ENCODE measurements at regions not wholly inside any gene's neighbourhood (a gene's known extent, or its start where the extent isn't known, plus 50 kb on each side); places are given as distances from the start of the nearest gene placed in this dataset.

DNA sequence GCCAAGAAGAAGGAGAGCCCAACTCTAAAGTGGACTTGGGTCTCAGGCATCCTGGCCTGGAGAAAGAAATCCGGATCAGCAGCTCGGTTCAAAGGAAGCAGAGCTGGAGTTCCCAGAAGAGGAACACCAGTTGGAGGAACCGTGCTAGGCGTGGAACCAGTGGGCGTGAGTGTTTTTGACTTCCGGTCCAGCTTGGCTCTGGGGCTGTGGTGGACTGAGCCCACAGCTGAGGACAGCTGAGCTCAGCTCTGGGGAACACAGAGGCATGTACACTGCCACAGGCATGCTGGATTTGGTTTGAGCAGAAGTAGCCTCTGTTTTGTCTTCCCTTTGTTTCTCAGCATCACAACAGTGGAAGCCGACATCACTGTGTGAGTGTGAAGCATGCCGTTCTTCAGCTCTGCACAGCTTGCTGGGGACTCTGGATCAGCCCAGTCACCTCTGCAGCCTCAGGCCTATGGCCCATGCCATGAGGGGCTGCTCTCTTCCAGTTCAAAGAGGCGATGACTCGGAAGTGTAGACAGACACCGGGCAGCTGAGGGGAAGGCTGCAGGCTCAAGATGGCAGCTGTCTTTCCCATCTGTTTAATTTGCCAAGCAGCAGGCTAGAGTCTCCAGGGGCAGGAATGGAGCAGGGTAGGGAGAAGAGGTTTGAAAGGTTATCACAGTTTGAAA is 185.8 kb upstream of the UBE3A start:
- H3K23ac ChIP-seq (ENCODE audit: low read length), result no peak overlapping the region
- H3K27ac ChIP-seq (ENCODE audit: low read depth, low read length), result no peak overlapping the region
- no peak overlapping the region for H2BK15ac ChIP-seq (replicated peaks; ENCODE audit: low read depth)
- H4K8ac ChIP-seq (ENCODE audit: low read depth, low read length), result no peak overlapping the region
- DNase-seq, result no peak
- no CpG with 5 or more reads among the region's 11 CpGs for WGBS (ENCODE audit: extremely low coverage, insufficient coverage, low lambda C conversion rate)
- H3K36me3 ChIP-seq (ENCODE audit: control insufficient read depth, insufficient read depth, low read length), result no peaks in the 10 kb centered on the region
- no peaks in the 10 kb centered on the region for H3K27me3 ChIP-seq (ENCODE audit: insufficient read depth, low read length, poor library complexity)
- H2BK5ac ChIP-seq (ENCODE audit: low read length), result no peak overlapping the region
- no peak overlapping the region for H2AK5ac ChIP-seq (ENCODE audit: low read length)
- no peak overlapping the region for H3K9ac ChIP-seq (ENCODE audit: low read length)
- no peaks in the 10 kb centered on the region for H3K4me1 ChIP-seq (ENCODE audit: control insufficient read depth, low read depth, low read length)
- no peak overlapping the region for H2BK120ac ChIP-seq (ENCODE audit: low read depth, low read length)
- no peak overlapping the region for H4K5ac ChIP-seq (ENCODE audit: low read length)
- H3K79me2 ChIP-seq (ENCODE audit: control insufficient read depth, insufficient read depth, low read length), result no peaks in the 10 kb centered on the region
- H3K4ac ChIP-seq (ENCODE audit: low read depth, low read length), result no peak overlapping the region
- no peak overlapping the region for H3K4me3 ChIP-seq (ENCODE audit: low read length)
- H3K18ac ChIP-seq (ENCODE audit: low read length), result no peak overlapping the region
- H3K4me2 ChIP-seq (ENCODE audit: low read length), result no peak overlapping the region
- H3K56ac ChIP-seq (ENCODE audit: low read length), result no peak overlapping the region
- H3K79me1 ChIP-seq (ENCODE audit: low read length), result no peaks in the 10 kb centered on the region

DNA sequence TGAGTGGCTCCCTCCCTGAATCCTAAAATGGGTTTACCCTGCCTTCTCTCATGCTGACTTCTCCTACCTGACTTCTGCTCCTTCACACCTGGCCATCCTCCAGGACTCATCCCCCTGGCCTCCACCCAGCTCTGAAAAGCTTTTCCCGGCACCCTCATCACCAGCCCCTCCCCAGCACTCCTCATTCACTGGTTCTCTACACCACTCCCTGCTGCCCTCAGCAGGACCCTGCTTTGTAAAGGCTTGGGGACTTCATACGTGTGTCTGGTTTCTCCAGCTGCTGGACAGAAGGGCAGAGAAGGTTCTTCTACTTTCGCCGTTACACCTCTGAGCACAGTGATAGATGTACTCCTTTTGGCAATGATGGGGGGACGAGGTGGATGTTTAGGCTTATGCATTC is 184.9 kb upstream of the UBE3A start:
- no peaks in the 10 kb centered on the region for H3K36me3 ChIP-seq (ENCODE audit: control insufficient read depth, insufficient read depth, low read length)
- no peaks in the 10 kb centered on the region for H3K79me2 ChIP-seq (ENCODE audit: control insufficient read depth, insufficient read depth, low read length)
- H2AK5ac ChIP-seq (ENCODE audit: low read length), result no peak overlapping the region
- no peak overlapping the region for H4K8ac ChIP-seq (ENCODE audit: low read depth, low read length)
- no peaks in the 10 kb centered on the region for H3K4me1 ChIP-seq (ENCODE audit: control insufficient read depth, low read depth, low read length)
- DNase-seq, result no peak
- H2BK120ac ChIP-seq (ENCODE audit: low read depth, low read length), result no peak overlapping the region
- WGBS (ENCODE audit: extremely low coverage, insufficient coverage, low lambda C conversion rate), result no CpG with 5 or more reads among the region's 5 CpGs
- H3K4ac ChIP-seq (ENCODE audit: low read depth, low read length), result no peak overlapping the region
- H3K27ac ChIP-seq (ENCODE audit: low read depth, low read length), result no peak overlapping the region
- no peak overlapping the region for H2BK5ac ChIP-seq (ENCODE audit: low read length)
- no peak overlapping the region for H3K18ac ChIP-seq (ENCODE audit: low read length)
- no peak overlapping the region for H4K5ac ChIP-seq (ENCODE audit: low read length)
- H3K9ac ChIP-seq (ENCODE audit: low read length), result no peak overlapping the region
- H3K23ac ChIP-seq (ENCODE audit: low read length), result no peak overlapping the region
- no peak overlapping the region for H3K56ac ChIP-seq (ENCODE audit: low read length)
- no peak overlapping the region for H2BK15ac ChIP-seq (replicated peaks; ENCODE audit: low read depth)
- H3K4me2 ChIP-seq (ENCODE audit: low read length), result no peak overlapping the region
- no peaks in the 10 kb centered on the region for H3K79me1 ChIP-seq (ENCODE audit: low read length)
- no peaks in the 10 kb centered on the region for H3K27me3 ChIP-seq (ENCODE audit: insufficient read depth, low read length, poor library complexity)
- no peak overlapping the region for H3K4me3 ChIP-seq (ENCODE audit: low read length)

DNA sequence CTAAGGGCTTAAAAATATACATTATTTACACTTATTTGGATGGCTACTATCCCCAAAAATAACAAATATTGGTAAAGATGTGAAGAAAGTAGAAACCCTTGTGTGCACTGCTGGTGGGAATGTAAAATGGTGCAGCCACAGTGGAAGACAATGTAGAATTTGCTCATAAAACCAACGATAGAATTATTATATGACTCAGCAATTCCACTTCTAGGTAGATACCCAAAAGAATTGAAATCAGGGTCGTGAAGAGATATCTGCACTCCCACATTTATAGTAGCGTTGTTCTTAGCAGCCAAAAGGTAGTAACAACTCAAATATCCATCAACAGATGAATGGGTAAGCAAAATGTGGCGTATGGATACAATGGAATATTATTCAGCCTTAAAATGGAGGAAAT is 181.6 kb upstream of the UBE3A start:
- no peak overlapping the region for H3K4me3 ChIP-seq (ENCODE audit: low read length)
- no CpG with 5 or more reads among the region's 4 CpGs for WGBS (ENCODE audit: extremely low coverage, insufficient coverage, low lambda C conversion rate)

DNA sequence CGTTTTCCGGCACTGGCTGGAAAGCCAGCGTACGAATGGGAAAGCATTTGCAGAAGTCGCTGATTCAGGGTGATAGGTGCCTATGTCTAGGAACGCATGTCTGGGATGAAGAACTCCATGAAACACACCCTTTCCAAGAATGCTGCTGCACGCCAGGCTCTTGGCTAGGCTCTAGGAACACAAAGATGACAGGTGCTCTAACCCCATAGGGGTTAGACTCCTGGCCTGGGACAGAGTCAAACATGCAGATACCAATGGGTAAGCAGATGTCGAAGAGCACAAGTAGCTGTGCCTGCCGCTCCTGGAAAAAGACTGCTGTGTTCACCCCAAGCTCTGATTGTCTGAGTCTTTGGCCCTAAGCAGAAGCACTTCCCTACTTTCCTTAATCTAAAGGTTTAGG is 180.9 kb upstream of the UBE3A start:
- Histone ChIP-seq H3K23ac (ENCODE audit: low read length) (no peak overlapping the region), H3K4ac (ENCODE audit: low read depth, low read length) (no peak overlapping the region), H3K79me1 (ENCODE audit: low read length) (no peaks in the 10 kb centered on the region), H3K4me2 (ENCODE audit: low read length) (no peak overlapping the region), H3K36me3 (ENCODE audit: control insufficient read depth, insufficient read depth, low read length) (no peaks in the 10 kb centered on the region), H4K5ac (ENCODE audit: low read length) (no peak overlapping the region), H2BK5ac (ENCODE audit: low read length) (no peak overlapping the region), H2AK5ac (ENCODE audit: low read length) (no peak overlapping the region), H3K56ac (ENCODE audit: low read length) (no peak overlapping the region), H3K18ac (ENCODE audit: low read length) (no peak overlapping the region), H3K9ac (ENCODE audit: low read length) (no peak overlapping the region), H3K79me2 (ENCODE audit: control insufficient read depth, insufficient read depth, low read length) (no peaks in the 10 kb centered on the region), H3K4me3 (ENCODE audit: low read length) (no peak overlapping the region), H2BK120ac (ENCODE audit: low read depth, low read length) (no peak overlapping the region), H4K8ac (ENCODE audit: low read depth, low read length) (no peak overlapping the region), H3K27me3 (ENCODE audit: insufficient read depth, low read length, poor library complexity) (no peaks in the 10 kb centered on the region), H3K27ac (ENCODE audit: low read depth, low read length) (no peak overlapping the region), H3K4me1 (ENCODE audit: control insufficient read depth, low read depth, low read length) (no peaks in the 10 kb centered on the region), H2BK15ac (replicated peaks; ENCODE audit: low read depth) (no peak overlapping the region)
- no CpG with 5 or more reads among the region's 9 CpGs for WGBS (ENCODE audit: extremely low coverage, insufficient coverage, low lambda C conversion rate)
- no peak for DNase-seq

More for the DNA sequence above, 181.6 kb upstream of the UBE3A start:
- Histone ChIP-seq H2BK15ac (replicated peaks; ENCODE audit: low read depth) (no peak overlapping the region), H3K27me3 (ENCODE audit: insufficient read depth, low read length, poor library complexity) (no peaks in the 10 kb centered on the region), H3K4me2 (ENCODE audit: low read length) (no peak overlapping the region), H3K23ac (ENCODE audit: low read length) (no peak overlapping the region), H3K36me3 (ENCODE audit: control insufficient read depth, insufficient read depth, low read length) (no peaks in the 10 kb centered on the region), H3K56ac (ENCODE audit: low read length) (no peak overlapping the region), H3K9ac (ENCODE audit: low read length) (no peak overlapping the region), H3K79me2 (ENCODE audit: control insufficient read depth, insufficient read depth, low read length) (no peaks in the 10 kb centered on the region), H2BK120ac (ENCODE audit: low read depth, low read length) (no peak overlapping the region), H4K8ac (ENCODE audit: low read depth, low read length) (no peak overlapping the region), H4K5ac (ENCODE audit: low read length) (no peak overlapping the region), H3K4me1 (ENCODE audit: control insufficient read depth, low read depth, low read length) (no peaks in the 10 kb centered on the region), H3K79me1 (ENCODE audit: low read length) (no peaks in the 10 kb centered on the region), H2AK5ac (ENCODE audit: low read length) (no peak overlapping the region), H3K18ac (ENCODE audit: low read length) (no peak overlapping the region), H2BK5ac (ENCODE audit: low read length) (no peak overlapping the region), H3K27ac (ENCODE audit: low read depth, low read length) (no peak overlapping the region), H3K4ac (ENCODE audit: low read depth, low read length) (no peak overlapping the region)
- no peak for DNase-seq

DNA sequence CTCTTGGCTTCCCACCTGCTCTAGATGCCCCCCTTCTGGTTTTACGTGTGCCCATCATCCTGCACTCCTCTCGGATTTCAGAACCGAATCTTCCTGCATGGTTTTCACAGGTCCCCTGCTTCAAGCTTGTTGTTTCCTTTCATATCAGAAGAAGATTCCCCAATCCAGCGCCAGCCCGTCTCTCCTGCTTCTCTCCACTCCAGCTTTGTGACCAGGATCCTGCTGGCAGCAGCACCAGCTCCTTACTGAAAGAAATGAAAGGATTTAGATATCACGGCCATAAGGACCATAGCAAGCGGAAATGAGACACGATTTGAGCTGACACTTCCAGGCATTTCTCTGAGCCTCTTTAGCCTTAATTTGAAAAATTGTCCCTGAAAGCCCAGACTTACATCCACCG is 180.3 kb upstream of the UBE3A start:
- H3K4me2 ChIP-seq (ENCODE audit: low read length), result no peak overlapping the region
- H2BK120ac ChIP-seq (ENCODE audit: low read depth, low read length), result no peak overlapping the region
- H3K9ac ChIP-seq (ENCODE audit: low read length), result no peak overlapping the region
- H3K36me3 ChIP-seq (ENCODE audit: control insufficient read depth, insufficient read depth, low read length), result no peaks in the 10 kb centered on the region
- H3K23ac ChIP-seq (ENCODE audit: low read length), result no peak overlapping the region
- H4K8ac ChIP-seq (ENCODE audit: low read depth, low read length), result no peak overlapping the region
- H2AK5ac ChIP-seq (ENCODE audit: low read length), result no peak overlapping the region
- no peaks in the 10 kb centered on the region for H3K79me2 ChIP-seq (ENCODE audit: control insufficient read depth, insufficient read depth, low read length)
- no peaks in the 10 kb centered on the region for H3K79me1 ChIP-seq (ENCODE audit: low read length)
- no peak overlapping the region for H3K4ac ChIP-seq (ENCODE audit: low read depth, low read length)
- H3K18ac ChIP-seq (ENCODE audit: low read length), result no peak overlapping the region
- H3K27me3 ChIP-seq (ENCODE audit: insufficient read depth, low read length, poor library complexity), result no peaks in the 10 kb centered on the region
- no peak overlapping the region for H3K56ac ChIP-seq (ENCODE audit: low read length)
- H4K5ac ChIP-seq (ENCODE audit: low read length), result no peak overlapping the region
- H2BK5ac ChIP-seq (ENCODE audit: low read length), result no peak overlapping the region
- WGBS (ENCODE audit: extremely low coverage, insufficient coverage, low lambda C conversion rate), result no CpG with 5 or more reads among the region's 9 CpGs
- no peaks in the 10 kb centered on the region for H3K4me1 ChIP-seq (ENCODE audit: control insufficient read depth, low read depth, low read length)
- no peak for DNase-seq
- no peak overlapping the region for H3K27ac ChIP-seq (ENCODE audit: low read depth, low read length)
- H2BK15ac ChIP-seq (replicated peaks; ENCODE audit: low read depth), result no peak overlapping the region
- H3K4me3 ChIP-seq (ENCODE audit: low read length), result no peak overlapping the region

DNA sequence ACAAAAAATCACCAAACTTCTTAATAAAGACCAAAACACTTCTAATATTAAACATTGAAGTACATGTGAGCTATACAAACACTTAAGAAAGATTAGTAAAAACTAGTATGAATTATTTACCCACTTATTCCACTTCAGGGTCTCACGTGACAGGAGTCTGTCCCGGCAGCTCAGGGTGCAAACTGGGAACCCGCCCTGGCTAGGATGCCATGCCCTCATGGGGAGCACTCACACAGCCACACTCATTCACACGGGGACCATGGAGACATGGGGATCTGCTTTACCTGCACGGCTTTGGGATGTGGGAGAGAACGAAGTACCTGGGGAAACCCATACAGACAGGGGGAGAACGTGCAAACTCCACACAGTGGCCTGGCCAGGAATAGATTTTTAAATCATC is 179.3 kb upstream of the UBE3A start:
- no peak overlapping the region for H3K56ac ChIP-seq (ENCODE audit: low read length)
- H2BK120ac ChIP-seq (ENCODE audit: low read depth, low read length), result no peak overlapping the region
- H3K9ac ChIP-seq (ENCODE audit: low read length), result no peak overlapping the region
- H3K23ac ChIP-seq (ENCODE audit: low read length), result no peak overlapping the region
- H3K79me1 ChIP-seq (ENCODE audit: low read length), result no peaks in the 10 kb centered on the region
- no peaks in the 10 kb centered on the region for H3K79me2 ChIP-seq (ENCODE audit: control insufficient read depth, insufficient read depth, low read length)
- no peak overlapping the region for H3K4me3 ChIP-seq (ENCODE audit: low read length)
- no peak overlapping the region for H4K8ac ChIP-seq (ENCODE audit: low read depth, low read length)
- no peaks in the 10 kb centered on the region for H3K36me3 ChIP-seq (ENCODE audit: control insufficient read depth, insufficient read depth, low read length)
- no peak overlapping the region for H3K18ac ChIP-seq (ENCODE audit: low read length)
- no peak overlapping the region for H2BK15ac ChIP-seq (replicated peaks; ENCODE audit: low read depth)
- no peak overlapping the region for H2AK5ac ChIP-seq (ENCODE audit: low read length)
- WGBS (ENCODE audit: extremely low coverage, insufficient coverage, low lambda C conversion rate), result no CpG with 5 or more reads among the region's 7 CpGs
- H4K5ac ChIP-seq (ENCODE audit: low read length), result no peak overlapping the region
- no peak for DNase-seq
- no peak overlapping the region for H3K27ac ChIP-seq (ENCODE audit: low read depth, low read length)
- H2BK5ac ChIP-seq (ENCODE audit: low read length), result no peak overlapping the region
- H3K4me2 ChIP-seq (ENCODE audit: low read length), result no peak overlapping the region
- no peaks in the 10 kb centered on the region for H3K27me3 ChIP-seq (ENCODE audit: insufficient read depth, low read length, poor library complexity)
- H3K4me1 ChIP-seq (ENCODE audit: control insufficient read depth, low read depth, low read length), result no peaks in the 10 kb centered on the region
- H3K4ac ChIP-seq (ENCODE audit: low read depth, low read length), result no peak overlapping the region

Measured in mesendoderm (in vitro differentiated cells).